ENCODE measurements at regions not wholly inside any gene's neighbourhood (a gene's known extent, or its start where the extent isn't known, plus 50 kb on each side); places are given as distances from the start of the nearest gene placed in this dataset.
"Not testable (repeated sequence)": the region's sequence is repeated elsewhere in the genome, so short reads cannot be mapped to it uniquely, and the experiment has no call there.

- no peak for DNase-seq (ENCODE audit: low read depth)
Observed at GRCh38 chr6:110558575-110558974, 82.2 kb upstream of the SLC22A16 start.

- no peak for DNase-seq (ENCODE audit: low read depth)
Observed at GRCh38 chr6:110557199-110557598, 80.8 kb upstream of the SLC22A16 start.

GRCh38 chr6:110556317-110557110 is 80.1 kb upstream of the SLC22A16 start:
- no peak for DNase-seq (ENCODE audit: low read depth)

GRCh38 chr6:110554966-110555460 is 78.6 kb upstream of the SLC22A16 start:
- DNase-seq (ENCODE audit: low read depth) = no peak

GRCh38 chr6:110554441-110554840 is 78.0 kb upstream of the SLC22A16 start:
- DNase-seq (ENCODE audit: low read depth) = no peak

GRCh38 chr6:110552901-110553641 is 76.7 kb upstream of the SLC22A16 start:
- DNase-seq (ENCODE audit: low read depth) = no peak

- DNase-seq (ENCODE audit: low read depth) = no peak
Observed at GRCh38 chr6:110552076-110552475, 75.7 kb upstream of the SLC22A16 start.

GRCh38 chr6:110551088-110551487 is 74.7 kb upstream of the SLC22A16 start:
- no peak for DNase-seq (ENCODE audit: low read depth)

GRCh38 chr6:110550353-110550752 is 73.9 kb upstream of the SLC22A16 start:
- no peak for DNase-seq (ENCODE audit: low read depth)

GRCh38 chr6:110549277-110549676 is 72.9 kb upstream of the SLC22A16 start:
- DNase-seq (ENCODE audit: low read depth) = no peak

- DNase-seq (ENCODE audit: low read depth) = no peak
Observed at GRCh38 chr6:110548110-110548847, 71.9 kb upstream of the SLC22A16 start.

- no peak for DNase-seq (ENCODE audit: low read depth)
Observed at GRCh38 chr6:110547266-110547964, 71.0 kb upstream of the SLC22A16 start.

- DNase-seq (ENCODE audit: low read depth) = no peak
Observed at GRCh38 chr6:110545081-110545872, 68.9 kb upstream of the SLC22A16 start.

GRCh38 chr6:110544472-110544871 is 68.1 kb upstream of the SLC22A16 start:
- no peak for DNase-seq (ENCODE audit: low read depth)

GRCh38 chr6:110543106-110543505 is 66.7 kb upstream of the SLC22A16 start:
- DNase-seq (ENCODE audit: low read depth) = no peak

- no peak for DNase-seq (ENCODE audit: low read depth)
Observed at GRCh38 chr6:110542311-110543024, 66.1 kb upstream of the SLC22A16 start.

- no peak for DNase-seq (ENCODE audit: low read depth)
Observed at GRCh38 chr6:110541701-110542309, 65.4 kb upstream of the SLC22A16 start.

- not testable (repeated sequence) for DNase-seq (ENCODE audit: low read depth)
Observed at GRCh38 chr6:110539277-110540019, 63.0 kb upstream of the SLC22A16 start.

Data from T follicular helper cell (primary cell).